ENCODE measurements at regions not wholly inside any gene's neighbourhood (a gene's known extent, or its start where the extent isn't known, plus 50 kb on each side); places are given as distances from the start of the nearest gene placed in this dataset.
A peak's percentile ranks its signal among the peaks of the same experiment; 100 is the strongest.
"Not testable (repeated sequence)": the region's sequence is repeated elsewhere in the genome, so short reads cannot be mapped to it uniquely, and the experiment has no call there.

GRCh38 chr14:106355881-106356642 lies 829.7 kb downstream of the TMEM121 start:
- H3K4me3 ChIP-seq (ENCODE audit: low read depth, low read length); H3K36me3 ChIP-seq; H3K27me3 ChIP-seq (ENCODE audit: insufficient read depth, low read depth, severe bottlenecking): not testable (repeated sequence)

GRCh38 chr14:106356643-106356930 lies 830.2 kb downstream of the TMEM121 start:
- not testable (repeated sequence) for H3K27ac ChIP-seq, H3K36me3 ChIP-seq

More at GRCh38 chr14:106355881-106356642, 829.7 kb downstream of the TMEM121 start:
- H3K9me3 ChIP-seq (ENCODE audit: severe bottlenecking); DNase-seq; H3K27ac ChIP-seq: not testable (repeated sequence)

GRCh38 chr14:106359157-106359887 lies 832.9 kb downstream of the TMEM121 start:
- not testable (repeated sequence) for H3K27me3 ChIP-seq (ENCODE audit: insufficient read depth, low read depth, severe bottlenecking); H3K36me3 ChIP-seq; H3K27ac ChIP-seq; H3K9me3 ChIP-seq (ENCODE audit: severe bottlenecking); H3K4me3 ChIP-seq (ENCODE audit: low read depth, low read length)
- peak; percentile 12; the same call in 1 of the 2 replicates for TF ChIP-seq CTCF (IDR thresholded peaks at IDR 0.05; ENCODE audit: low read depth, low read length)
- peak; percentile 15 for DNase-seq

More at GRCh38 chr14:106356643-106356930, 830.2 kb downstream of the TMEM121 start:
- not testable (repeated sequence) for H3K27me3 ChIP-seq (ENCODE audit: insufficient read depth, low read depth, severe bottlenecking); H3K9me3 ChIP-seq (ENCODE audit: severe bottlenecking); H3K4me3 ChIP-seq (ENCODE audit: low read depth, low read length); DNase-seq

- DNase-seq; H3K4me3 ChIP-seq (ENCODE audit: low read depth, low read length); H3K36me3 ChIP-seq; H3K9me3 ChIP-seq (ENCODE audit: severe bottlenecking); H3K27me3 ChIP-seq (ENCODE audit: insufficient read depth, low read depth, severe bottlenecking); H3K27ac ChIP-seq: not testable (repeated sequence)
Observed at GRCh38 chr14:106365371-106365770, 839.0 kb downstream of the TMEM121 start.

- not testable (repeated sequence) for H3K36me3 ChIP-seq; H3K4me3 ChIP-seq (ENCODE audit: low read depth, low read length); DNase-seq; H3K27me3 ChIP-seq (ENCODE audit: insufficient read depth, low read depth, severe bottlenecking); H3K27ac ChIP-seq; H3K9me3 ChIP-seq (ENCODE audit: severe bottlenecking)
Observed at GRCh38 chr14:106365894-106366293, 839.5 kb downstream of the TMEM121 start.

- DNase-seq = not testable (repeated sequence)
Observed at GRCh38 chr14:106366971-106367370, 840.6 kb downstream of the TMEM121 start.

GRCh38 chr14:106369456-106369855 lies 843.1 kb downstream of the TMEM121 start:
- not testable (repeated sequence) for H3K27ac ChIP-seq; DNase-seq; H3K36me3 ChIP-seq; H3K9me3 ChIP-seq (ENCODE audit: severe bottlenecking); H3K4me3 ChIP-seq (ENCODE audit: low read depth, low read length); H3K27me3 ChIP-seq (ENCODE audit: insufficient read depth, low read depth, severe bottlenecking)

More at GRCh38 chr14:106366971-106367370, 840.6 kb downstream of the TMEM121 start:
- H3K36me3 ChIP-seq; H3K9me3 ChIP-seq (ENCODE audit: severe bottlenecking); H3K27me3 ChIP-seq (ENCODE audit: insufficient read depth, low read depth, severe bottlenecking); H3K27ac ChIP-seq; H3K4me3 ChIP-seq (ENCODE audit: low read depth, low read length): not testable (repeated sequence)

- H3K27ac ChIP-seq = no peak overlapping the region
- H3K36me3 ChIP-seq = no peaks in the 10 kb centered on the region
- TF ChIP-seq CTCF (IDR thresholded peaks at IDR 0.05; ENCODE audit: low read depth, low read length) = peak; percentile 87
- H3K4me3 ChIP-seq (ENCODE audit: low read depth, low read length) = no peak overlapping the region
- peak; percentile 70 for DNase-seq
- H3K9me3 ChIP-seq (ENCODE audit: severe bottlenecking) = no peaks in the 10 kb centered on the region
- H3K27me3 ChIP-seq (ENCODE audit: insufficient read depth, low read depth, severe bottlenecking) = peaks cover 18% of the 10 kb centered on the region
Observed at GRCh38 chr14:106372870-106373652, 846.7 kb downstream of the TMEM121 start.

GRCh38 chr14:106373653-106374110 lies 847.3 kb downstream of the TMEM121 start:
- H3K9me3 ChIP-seq (ENCODE audit: severe bottlenecking); DNase-seq; H3K27ac ChIP-seq; H3K4me3 ChIP-seq (ENCODE audit: low read depth, low read length); H3K36me3 ChIP-seq: not testable (repeated sequence)
- peaks cover 22% of the 10 kb centered on the region for H3K27me3 ChIP-seq (ENCODE audit: insufficient read depth, low read depth, severe bottlenecking)
